COLO668 (cell line): ENCODE measurements at regions not wholly inside any gene's neighbourhood (a gene's known extent, or its start where the extent isn't known, plus 50 kb on each side); places are given as distances from the start of the nearest gene placed in this dataset.
"Not testable (repeated sequence)": the region's sequence is repeated elsewhere in the genome, so short reads cannot be mapped to it uniquely, and the experiment has no call there.

Source experiments
- DNase-seq: peaks from one replicate; lab custom pipeline; 2025; ENCODE audit not compliant: unreplicated experiment; lab: John Stamatoyannopoulos, UW

DNA sequence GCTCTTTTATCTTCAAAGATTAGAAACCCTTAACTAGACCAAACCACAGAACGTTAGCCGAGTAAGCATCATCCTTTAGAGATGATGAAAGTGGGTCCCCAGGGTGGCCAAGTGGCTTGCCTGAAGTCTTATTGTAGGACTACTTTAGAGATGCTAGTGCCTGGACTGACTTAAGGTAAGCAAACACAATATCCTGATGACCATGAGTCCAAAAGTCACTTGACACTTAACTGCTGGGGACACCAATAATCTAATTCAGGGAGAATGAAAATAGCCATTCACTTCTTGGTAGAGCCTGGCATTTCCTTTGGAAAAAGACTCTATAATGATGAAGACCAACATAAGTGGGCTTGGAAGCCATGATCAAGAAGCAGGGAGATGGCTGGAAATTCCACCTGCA, 225.3 kb upstream of the IRF2BP2 start:
- no peak for DNase-seq

DNA sequence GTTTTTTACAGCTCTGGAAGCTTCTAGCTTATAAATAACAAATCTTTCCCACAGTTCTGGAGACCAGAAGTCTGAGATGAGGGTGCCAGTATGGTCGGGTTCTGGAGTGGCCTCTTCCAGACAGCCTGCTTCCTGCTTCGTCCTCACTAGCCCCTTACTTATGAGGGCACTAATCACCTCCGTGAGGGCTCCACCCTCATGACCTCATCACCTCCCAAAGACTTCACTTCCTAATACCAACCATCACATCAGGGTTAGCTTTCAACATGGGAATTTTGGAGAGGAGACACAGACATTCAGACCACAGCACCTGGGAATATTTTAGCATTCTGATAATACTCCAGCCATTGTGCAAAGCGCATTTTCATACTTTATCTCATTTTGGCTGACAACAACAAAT, 223.7 kb upstream of the IRF2BP2 start:
- DNase-seq, result no peak

DNA sequence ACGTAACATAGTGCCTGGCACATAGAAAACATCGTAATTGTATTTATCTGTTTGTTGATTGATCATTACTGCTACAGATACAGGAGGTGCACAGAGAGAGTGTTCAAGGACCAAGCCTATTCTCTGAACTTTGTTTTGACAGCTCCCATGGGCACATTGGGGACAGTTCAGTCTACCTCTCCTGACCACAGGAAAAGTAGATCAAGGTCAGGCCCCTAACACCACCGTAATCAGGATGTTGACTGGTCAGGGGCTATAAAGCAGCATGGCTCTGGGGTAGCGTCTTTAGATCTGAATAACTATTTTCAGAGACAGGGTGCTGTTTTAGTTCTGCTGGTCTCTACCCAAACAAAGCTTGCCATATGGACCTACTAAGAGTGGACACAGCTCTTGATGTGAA, 223.1 kb upstream of the IRF2BP2 start:
- no peak for DNase-seq

DNA sequence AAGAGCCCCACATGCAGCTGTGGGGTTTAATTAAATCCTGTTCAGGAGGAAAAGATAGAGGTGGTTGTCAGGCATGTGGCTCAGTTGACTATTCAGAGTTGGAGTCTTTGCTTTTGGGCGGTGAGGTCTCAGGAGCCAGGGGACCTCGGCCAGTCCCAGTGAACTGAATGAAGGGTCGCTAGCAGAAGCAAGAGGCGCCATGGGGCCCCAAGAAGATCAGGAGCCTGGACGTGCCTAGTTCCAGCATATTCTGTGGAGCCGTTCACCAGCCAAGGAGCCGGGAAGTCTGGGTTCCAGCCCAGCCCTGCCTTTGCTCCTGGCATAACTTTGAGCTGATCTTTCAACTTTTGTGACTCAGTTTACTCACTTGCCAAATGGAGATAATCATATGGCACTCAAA, 217.7 kb upstream of the IRF2BP2 start:
- no peak for DNase-seq

DNA sequence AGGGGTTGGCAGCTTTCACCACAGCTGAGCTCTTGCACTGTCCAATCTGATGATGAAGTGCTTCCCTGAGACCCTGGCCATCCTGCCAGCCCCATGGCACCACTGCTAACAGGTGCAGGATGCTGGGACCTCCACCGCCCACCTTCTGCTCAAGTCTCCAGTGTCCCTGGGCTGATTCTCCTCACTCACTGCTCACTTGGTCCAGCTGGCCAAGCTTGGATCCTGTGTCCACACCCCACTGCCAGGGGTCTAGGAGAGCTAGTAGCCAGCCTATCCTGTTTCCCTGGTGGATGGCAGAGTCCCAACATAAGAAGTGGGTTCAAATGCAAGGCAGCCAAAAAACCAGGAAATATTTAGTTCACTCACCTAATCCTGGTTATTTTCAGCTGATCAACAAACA, 217.2 kb upstream of the IRF2BP2 start:
- no peak for DNase-seq

DNA sequence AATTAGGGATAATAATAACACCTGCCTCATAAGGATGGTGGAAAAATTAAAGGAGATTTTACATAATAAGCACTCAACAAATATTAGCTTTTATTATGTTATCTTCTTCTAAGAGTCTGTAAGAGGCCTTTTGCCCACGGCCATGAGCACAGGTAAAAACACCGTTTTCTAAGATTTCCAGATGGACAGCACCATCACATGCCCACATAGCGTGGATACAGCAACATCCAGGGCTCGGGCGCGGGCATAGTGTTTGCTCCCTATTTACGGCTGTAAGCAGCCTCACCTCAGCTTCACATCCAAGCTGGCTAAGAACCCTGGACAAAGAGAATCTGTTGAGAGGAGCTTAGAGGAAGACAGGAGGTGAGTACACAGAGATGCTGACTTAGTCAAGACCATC, 216.4 kb upstream of the IRF2BP2 start:
- no peak for DNase-seq

DNA sequence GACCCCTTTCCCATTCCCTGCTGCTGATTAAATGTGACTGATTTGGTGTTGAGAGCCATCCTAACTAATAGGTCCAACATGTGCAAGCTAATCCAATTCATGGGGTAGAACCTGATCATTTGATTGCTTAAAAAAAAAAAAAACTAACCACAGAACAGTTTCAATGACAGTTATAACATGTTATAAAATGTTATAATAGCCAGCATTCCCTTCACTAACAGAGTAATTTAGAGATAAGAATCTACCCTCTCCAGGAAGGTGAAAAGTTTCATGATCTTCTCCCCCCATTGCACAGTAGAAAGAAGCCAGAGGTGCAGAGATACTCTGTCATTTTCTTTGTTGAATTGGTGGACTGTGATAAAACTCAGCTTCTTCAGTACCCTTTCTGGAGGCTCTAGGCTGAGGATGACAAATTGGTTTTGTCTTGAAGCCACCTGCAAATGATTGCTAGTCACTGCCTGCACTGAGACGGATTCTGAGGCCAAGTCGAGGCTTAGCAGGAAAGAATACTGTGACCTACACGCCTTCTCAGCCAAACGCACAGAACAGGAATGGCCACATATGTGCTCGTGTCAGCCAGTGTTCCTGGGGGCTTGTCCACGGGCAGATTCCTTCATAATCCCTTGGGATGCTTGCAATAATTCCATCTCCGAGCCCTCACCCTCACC, 215.7 kb upstream of the IRF2BP2 start:
- DNase-seq, result no peak

DNA sequence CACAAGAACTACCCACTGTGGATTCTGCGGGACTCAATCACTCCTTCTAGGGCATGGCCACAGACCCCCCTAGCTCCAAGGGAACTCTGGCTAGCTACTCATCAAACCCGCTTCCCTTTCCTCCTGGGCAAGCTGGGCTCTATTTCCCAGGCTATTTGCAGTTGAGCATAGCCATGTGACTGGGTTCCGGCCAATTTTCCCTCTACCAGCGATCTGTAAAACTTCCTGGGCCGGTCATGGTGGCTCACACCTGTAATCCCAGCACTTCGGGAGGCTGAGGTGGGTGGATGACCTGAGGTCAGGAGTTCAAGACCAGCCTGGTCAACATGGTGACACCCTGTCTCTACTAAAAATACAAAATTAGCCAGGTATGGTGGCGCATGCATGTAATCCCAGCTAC, 214.9 kb upstream of the IRF2BP2 start:
- DNase-seq, result not testable (repeated sequence)

DNA sequence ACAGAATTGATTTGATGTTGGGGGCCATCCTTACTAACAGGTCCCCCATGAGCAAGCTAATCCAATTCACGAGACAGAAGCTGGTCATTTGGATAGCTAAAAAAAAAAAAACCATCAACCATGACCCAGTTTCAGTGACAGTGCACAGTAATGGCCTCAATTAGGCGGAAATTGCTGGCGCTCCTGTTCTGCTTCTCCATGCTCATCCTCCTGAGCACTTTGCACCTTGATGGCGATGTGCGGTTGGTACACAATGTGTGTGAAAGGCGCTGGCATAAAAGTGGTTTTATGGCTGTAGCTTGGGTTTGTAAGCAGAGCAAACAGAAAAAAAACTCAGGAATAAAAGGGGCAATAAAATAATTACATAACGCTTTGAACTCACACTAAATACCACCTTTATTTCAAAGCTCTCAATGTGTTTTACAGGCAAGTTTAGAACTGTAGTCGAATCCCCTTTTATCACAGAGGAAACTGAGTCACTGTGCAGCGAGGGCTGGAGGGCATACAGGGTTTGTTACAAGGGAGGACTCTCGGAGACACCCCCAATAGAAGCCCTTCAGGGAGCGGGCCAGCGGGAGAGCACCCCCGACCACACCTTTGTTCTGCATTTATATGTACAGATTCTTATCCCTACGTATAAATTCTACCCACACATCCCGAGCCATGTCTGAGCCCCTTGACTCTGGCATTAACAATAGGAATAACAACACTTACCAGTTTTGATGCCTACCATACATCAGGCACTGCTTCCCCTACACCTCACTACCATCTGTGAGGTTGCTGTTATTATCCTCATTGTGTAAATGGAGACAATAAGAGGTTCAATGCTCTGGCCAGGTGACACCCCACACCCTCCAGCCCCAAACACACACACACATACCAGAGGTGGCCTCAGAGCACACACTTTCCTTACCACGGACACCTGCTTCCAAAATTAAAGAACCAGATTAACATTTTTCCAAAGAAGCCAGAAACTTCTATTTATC, 213.5 kb upstream of the IRF2BP2 start:
- peak; percentile 51 for DNase-seq

DNA sequence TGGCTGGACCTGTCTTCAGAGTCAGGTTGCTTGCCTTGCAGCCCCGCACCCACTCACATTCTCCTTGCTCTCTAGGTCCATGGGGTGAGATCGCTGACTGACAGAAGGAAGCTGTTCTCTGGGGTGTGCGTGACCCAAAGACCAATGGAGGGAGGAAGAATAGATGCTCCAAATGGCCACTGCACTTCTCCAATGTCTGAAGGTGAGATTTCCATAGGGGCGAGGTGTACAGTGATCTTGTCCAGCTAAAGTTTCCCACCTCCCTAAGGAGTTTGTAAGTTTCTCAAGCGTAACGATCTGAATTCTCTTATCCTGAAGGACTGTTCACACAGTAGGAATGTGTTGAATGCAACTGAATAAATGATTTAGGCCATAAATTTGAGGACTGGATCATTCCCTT, 211.9 kb upstream of the IRF2BP2 start:
- DNase-seq, result no peak

DNA sequence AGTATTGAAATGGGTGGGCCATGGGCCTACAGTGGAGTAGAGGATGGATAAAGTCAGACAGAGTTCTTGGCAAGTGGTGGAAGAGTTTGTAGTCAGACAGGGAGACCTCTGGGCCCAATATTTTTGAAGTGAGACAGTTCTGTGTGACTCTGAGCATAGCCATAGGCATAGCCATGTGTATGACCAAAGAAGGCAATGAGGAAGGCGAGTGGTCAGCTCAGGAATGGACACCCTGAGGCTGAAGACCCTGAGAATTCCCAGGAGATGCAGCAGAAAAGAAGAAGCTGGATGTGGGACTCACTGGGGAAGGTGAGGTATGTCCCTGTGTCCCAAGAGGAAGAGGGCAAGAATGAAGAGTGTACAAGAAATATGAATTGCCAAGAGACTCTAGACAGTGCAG, 210.6 kb upstream of the IRF2BP2 start:
- no peak for DNase-seq

DNA sequence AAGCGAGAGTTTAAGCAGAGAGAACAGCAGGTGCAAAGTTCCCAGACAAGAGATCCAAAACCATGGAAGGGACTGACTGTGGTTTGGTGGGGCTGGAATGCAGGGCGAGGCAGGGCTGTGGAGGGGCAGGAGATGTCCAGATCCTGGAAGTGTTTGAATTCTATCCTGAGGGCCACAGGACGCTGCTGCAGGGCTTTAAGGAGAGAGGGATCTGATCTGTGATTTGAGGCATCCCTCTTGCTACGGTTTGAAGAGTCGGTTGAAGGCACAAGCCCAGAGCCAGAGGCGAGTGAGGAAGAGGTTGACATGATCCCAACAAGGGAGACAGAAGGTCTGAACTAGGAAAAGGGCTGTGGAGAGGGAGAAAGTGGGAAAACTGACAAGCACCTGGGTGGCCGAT, 209.9 kb upstream of the IRF2BP2 start:
- not testable (repeated sequence) for DNase-seq

DNA sequence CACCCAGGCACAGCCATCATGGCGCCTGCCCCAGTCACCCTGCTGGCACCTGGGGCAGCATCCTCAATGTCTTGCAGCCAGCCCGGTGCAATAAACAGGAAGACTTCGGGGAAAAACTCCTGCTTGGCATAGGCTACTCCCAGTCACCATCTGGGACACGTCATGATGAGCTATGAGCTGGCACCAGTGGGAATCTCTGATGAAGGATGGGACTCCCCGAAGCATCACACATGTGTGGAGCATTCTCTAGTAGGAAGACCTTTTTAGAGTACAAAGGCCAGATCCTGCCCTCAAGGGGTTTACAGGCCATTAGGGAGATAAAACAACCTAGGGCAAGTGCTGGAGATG, 208.0 kb upstream of the IRF2BP2 start:
- not testable (repeated sequence) for DNase-seq

DNA sequence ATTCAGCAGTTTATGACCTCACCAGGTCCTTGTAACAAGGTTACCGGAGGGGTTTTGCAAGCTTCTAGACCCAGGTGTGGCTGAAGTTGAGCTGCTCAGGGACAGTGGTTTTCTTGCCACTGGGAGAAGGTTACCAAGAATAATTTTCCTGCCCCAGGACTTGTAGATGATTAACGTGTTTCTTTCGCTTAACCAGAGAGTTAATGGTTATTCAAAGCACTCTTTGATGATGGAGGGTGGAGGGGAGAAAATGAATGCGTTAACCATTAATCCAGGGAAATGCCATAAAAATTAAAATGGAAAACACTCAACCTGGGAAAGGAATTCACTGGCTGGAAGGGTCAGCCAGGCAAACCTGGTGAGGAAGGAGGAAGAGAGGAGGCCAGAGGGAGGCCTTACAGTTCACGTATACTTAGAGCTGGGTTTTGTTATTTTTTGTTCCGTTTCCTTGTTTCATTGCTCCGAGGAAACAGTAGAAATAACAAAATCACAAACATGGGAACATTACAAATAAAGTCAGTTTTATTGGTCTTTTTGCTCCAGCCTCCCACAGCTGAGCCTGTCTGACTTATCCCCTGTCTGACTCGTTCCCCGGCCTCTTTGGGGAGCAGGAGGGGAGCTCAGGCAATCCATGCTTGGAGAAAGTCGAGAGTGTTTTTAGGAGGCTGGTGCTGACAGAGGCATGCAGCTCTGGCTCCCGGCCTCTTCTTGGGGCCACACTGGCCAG, 207.5 kb upstream of the IRF2BP2 start:
- DNase-seq, result not testable (repeated sequence)

DNA sequence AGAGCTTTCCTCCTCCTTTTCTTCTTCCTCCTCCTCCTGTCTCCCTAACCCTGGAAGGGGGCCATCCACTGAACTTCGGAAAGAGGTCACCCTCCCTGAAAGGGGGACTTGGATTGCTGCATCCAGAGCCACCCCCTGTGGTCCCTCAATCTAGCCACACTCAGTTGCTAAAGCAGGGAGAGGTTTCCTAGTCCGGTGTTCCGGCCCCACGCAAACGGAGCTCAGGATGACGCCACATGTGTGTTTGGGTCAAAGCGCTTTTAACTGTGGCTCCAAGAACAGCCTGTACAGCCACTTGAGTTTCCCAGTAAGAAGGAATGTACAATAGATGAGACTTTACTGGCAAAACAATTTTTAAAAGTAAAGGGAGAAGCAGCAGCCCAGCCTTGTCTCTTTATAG, 206.9 kb upstream of the IRF2BP2 start:
- not testable (repeated sequence) for DNase-seq

DNA sequence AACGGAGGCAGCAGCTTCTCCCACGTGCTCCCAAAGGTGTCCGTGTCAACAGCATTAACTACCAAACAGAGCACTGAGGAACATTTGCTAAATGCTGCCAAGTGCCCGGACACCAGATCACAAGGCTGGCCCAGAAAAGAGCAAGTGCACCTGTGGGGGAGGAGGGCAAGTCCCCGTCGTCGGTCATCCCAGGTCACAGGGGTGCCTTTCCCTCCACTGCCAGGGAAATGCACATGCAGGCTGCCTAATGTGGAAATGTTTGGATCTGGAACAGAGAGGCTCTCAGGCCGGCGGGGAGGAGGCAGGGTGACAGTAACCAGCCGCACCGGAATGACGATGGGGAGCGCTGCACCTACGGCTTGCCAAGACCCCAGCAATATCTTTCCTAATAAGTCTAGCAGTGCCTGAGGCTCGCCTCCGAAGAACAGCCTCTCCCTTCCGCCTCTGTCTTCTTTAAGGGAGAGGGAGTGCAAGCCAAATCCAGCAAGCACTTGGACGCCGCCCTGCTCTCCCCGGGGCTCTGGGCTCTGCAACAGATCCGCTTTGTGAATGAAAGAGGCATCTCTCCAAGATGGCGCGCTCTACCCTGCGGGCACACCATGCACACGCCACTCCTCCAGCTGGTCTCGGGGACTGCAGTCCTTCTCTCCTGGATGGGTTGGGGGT, 206.3 kb upstream of the IRF2BP2 start:
- DNase-seq, result not testable (repeated sequence)

DNA sequence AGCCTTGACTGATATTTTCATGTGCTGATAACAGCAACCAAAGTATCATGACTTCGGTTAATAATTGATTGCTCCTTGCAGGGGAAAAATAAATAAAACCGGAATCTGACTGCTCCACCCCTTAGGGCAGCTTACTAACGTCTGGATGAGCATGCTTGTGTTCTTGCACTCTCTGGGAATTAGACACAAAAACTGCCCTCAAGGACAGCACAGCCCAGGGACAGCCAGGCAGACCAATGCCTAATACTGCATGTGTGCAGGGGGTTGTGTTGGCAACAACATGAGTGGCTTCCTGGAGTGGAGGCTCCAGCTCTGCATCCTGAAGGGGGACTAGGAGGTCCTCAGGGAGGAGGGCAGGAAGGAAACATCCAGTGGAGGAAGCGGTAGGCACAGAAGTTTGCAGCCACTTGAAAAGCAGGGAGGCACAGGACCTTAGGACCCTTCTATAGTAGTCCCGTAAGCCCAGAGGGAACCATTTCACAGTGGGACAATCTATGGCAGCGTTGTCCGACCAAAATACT, 205.4 kb upstream of the IRF2BP2 start:
- not testable (repeated sequence) for DNase-seq

DNA sequence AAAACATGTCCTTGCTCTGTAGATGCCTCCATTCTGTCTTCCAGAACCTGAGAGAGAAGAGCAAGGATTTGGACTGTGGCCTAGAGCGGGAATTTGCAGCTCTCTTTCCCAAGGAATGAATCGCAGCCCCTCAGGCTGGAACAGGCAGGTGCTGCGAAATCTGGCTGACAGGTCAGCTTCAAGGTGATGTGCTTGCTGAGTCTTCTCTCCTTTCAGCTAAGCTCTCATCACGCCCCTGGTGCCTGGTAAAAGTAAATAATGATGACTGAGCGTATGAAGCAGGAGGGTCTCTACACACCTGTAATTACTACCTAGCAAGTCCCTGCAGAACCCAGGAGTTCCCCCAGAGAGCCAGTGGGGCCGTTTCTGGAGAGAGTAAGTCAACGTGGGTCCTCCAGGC, 204.3 kb upstream of the IRF2BP2 start:
- not testable (repeated sequence) for DNase-seq

DNA sequence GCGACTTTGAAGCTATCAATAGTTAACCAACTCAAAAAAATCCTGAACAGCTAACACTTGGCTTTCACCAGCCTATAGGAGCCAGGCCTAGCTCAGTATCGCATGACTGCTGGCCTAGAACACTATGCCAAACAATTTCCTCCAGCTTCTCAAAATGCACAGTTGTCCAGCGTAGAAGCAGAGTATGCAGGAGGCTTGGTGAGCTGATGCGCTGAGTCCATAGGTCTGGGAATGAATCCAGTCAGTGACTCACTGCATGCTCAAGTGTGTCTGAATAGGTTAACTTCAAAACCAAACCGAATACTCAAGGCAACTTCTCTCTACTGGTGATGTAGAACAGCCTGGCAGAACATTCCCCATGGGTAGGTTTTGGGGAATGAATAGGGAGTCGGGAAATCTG, 201.8 kb upstream of the IRF2BP2 start:
- not testable (repeated sequence) for DNase-seq

DNA sequence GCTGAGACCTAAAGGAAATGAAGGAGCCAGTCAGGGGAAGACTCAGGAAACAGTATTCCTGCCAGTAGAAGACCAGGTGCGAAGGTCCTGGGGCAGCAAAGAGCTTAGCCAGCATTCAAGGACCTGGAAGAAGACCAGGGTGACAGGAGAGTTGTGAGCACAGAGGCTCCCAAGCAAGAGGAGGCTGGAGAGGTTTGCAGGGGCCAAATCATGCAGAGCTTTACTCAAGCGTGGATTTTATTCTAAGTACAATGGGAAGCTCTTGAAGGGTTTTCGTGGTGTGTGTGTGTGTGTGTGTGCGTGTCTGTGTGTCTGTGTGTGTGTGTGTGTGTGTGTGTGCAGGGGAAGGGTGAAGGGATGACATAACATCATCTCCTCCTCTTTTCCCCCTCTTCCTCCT, 200.7 kb upstream of the IRF2BP2 start:
- not testable (repeated sequence) for DNase-seq

DNA sequence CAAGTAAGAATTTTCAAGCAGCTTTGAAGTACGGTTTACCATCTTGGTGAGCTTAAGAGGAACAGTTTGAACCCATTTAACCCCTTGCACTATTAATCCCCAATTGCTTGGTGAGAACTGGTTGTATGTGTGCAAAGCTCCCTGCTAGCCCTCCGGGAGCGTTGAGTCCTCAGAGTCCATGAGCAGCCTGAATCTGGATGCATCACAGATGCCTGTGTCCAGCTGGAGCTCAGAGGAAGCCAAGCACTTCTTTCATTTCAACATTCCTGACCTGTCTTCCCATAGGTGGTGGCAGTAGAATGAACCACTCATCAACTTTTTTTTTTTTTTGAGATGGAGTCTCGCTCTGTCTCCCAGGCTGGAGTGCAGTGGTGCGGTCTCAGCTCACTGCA, 199.9 kb upstream of the IRF2BP2 start:
- DNase-seq, result not testable (repeated sequence)
